Left ventricle myocardium superior (tissue), 1 donor: ENCODE measurements at regions not wholly inside any gene's neighbourhood (a gene's known extent, or its start where the extent isn't known, plus 50 kb on each side); places are given as distances from the start of the nearest gene placed in this dataset.

Experiments used
- ATAC-seq: fragments of 200-7000 bp; cut with Tn5 transposase; one replicate; pipeline ENCODE4 v1.9.1; 2020; ENCODE audit warnings: mild to moderate bottlenecking, moderate library complexity
- DNase-seq: peaks from one replicate; pipeline ENCODE4 v3.0.0-alpha.2; 2020
- intact Hi-C: fragments of 100-400 bp; cut with micrococcal nuclease; formaldehyde crosslinking; loops from one replicate; pipeline ENCODE4 v1.11.0; 2022
- donor health status: DM: no; HTN: yes; CAD: no; lungs with severe emphysema.

GRCh38 chr11:62033191-62034035 lies 66.0 kb upstream of the FTH1 start:
- ATAC-seq (no peak), DNase-seq (no peak)
- intact Hi-C loops = no loop called here

- DNase-seq (no peak), ATAC-seq (no peak)
- intact Hi-C loops = no loop called here
These were observed 62.7 kb upstream of the FTH1 start for GRCh38 chr11:62030071-62030684.

GRCh38 chr11:62026739-62027370 lies 59.4 kb upstream of the FTH1 start:
- DNase-seq = no peak
- intact Hi-C loops = no loop called here

GRCh38 chr11:62025487-62026105 lies 58.2 kb upstream of the FTH1 start:
- peak; percentile 94 for ATAC-seq
- DNase-seq = peak; percentile 55
- intact Hi-C loops = no loop called here

More at GRCh38 chr11:62026739-62027370, 59.4 kb upstream of the FTH1 start:
- no peak for ATAC-seq

GRCh38 chr11:62024936-62025486 lies 57.6 kb upstream of the FTH1 start:
- DNase-seq (no peak), ATAC-seq (no peak)
- intact Hi-C loops = no loop called here

GRCh38 chr11:62022211-62022610 lies 54.8 kb upstream of the FTH1 start:
- DNase-seq = no peak
- no peak for ATAC-seq
- intact Hi-C loops = no loop called here

GRCh38 chr11:62020661-62021060 lies 53.2 kb upstream of the FTH1 start:
- intact Hi-C loops = no loop called here

GRCh38 chr11:62018981-62019664 lies 51.7 kb upstream of the FTH1 start:
- ATAC-seq = no peak
- no peak for DNase-seq
- intact Hi-C loops = no loop called here

More at GRCh38 chr11:62020661-62021060, 53.2 kb upstream of the FTH1 start:
- DNase-seq (no peak), ATAC-seq (no peak)

GRCh38 chr11:62017878-62018655 lies 50.6 kb upstream of the FTH1 start:
- no peak for ATAC-seq
- DNase-seq = no peak
- intact Hi-C loops = no loop called here
